NCI-H2081 treated with DMSO at 0.1 percent for 48 hours (cell line): ENCODE measurements at regions not wholly inside any gene's neighbourhood (a gene's known extent, or its start where the extent isn't known, plus 50 kb on each side); places are given as distances from the start of the nearest gene placed in this dataset.

Source experiments
- DNase-seq: peaks from one replicate; lab custom pipeline; 2025; lab: John Stamatoyannopoulos, UW

GRCh38 chr3:168512802-168513201 is 417.1 kb upstream of the GOLIM4 start:
- no peak for DNase-seq

- DNase-seq, result no peak
Measured at GRCh38 chr3:168511428-168512014, 415.8 kb upstream of the GOLIM4 start.

DNA sequence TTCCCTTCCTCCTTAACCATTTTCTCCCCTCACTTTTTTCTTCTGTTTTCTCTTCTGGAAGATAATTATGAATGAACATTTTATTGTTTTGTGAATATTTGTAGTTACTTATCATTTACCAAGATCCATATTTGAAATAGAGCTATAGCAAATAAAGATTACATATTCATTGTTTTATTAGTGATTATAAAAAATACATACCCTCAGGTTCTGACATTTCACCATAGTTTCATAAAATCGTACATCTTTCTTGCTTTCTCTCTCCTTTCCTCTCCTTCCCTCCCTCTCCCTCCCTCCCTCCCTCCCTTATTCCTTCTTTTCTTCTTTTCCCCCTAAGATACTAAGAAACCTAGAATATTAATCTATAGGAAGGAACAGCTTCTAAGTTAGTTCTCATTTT is 410.9 kb upstream of the GOLIM4 start:
- DNase-seq, result no peak

DNA sequence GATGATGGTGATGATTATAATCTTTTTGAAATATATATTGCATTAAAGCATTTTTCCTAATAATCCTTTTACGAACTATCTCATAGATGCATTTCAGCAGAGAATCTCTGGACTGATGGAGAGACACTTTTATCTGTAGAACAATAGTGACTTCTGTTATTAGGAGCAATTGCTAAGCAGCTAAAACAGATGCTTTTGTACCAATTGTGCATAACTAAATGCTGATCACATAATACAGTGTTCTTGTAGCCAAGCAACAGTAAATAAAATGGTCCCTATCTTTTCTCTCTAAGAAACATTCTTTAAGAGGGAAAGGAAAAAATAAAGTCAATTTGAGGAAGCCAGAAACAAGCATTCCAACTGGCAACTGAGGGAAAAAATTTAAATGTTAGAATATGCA is 405.8 kb upstream of the GOLIM4 start:
- DNase-seq, result no peak

GRCh38 chr3:168498194-168498593 is 402.5 kb upstream of the GOLIM4 start:
- DNase-seq, result no peak

GRCh38 chr3:168497741-168498140 is 402.0 kb upstream of the GOLIM4 start:
- DNase-seq, result peak; percentile 74

DNA sequence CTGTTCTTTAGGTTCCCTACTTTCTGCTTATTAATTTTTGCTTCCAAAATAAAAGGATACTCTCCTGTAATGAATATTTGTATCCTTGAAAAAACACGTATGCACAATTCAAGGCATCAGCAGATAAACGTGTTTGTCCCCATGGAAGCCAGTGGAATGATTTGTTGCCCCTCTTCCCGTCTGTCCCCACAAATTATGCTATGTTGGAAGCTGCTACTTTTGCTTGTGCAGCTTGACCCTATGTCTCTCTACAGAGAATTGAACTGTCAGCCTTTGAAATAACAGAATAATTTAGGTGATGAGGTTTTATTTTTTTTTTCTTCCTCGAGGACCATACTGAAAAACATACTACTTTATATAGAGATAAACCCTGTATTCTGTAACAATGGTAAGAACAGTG is 401.5 kb upstream of the GOLIM4 start:
- DNase-seq, result no peak

DNA sequence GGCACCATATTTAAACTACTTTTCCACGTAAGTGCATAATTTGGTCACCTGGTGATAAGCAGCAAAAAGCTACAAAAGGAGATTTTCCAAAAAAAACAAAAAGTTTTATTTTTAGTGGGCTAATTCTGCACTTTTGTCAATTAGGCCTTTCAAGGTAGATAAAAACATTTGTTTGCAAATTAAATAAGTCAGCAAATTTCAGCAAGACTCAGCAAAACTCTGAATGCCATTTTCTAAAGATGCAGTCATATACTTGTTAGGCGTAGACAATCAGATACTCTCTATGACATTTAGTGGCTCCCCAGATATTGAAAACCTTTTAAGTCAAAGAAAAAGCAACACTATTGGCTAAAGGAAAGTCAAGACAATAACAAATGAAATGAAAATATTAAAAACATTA is 400.2 kb upstream of the GOLIM4 start:
- DNase-seq, result no peak

- peak; percentile 61 for DNase-seq
Measured at GRCh38 chr3:168495270-168495669, 399.5 kb upstream of the GOLIM4 start.

DNA sequence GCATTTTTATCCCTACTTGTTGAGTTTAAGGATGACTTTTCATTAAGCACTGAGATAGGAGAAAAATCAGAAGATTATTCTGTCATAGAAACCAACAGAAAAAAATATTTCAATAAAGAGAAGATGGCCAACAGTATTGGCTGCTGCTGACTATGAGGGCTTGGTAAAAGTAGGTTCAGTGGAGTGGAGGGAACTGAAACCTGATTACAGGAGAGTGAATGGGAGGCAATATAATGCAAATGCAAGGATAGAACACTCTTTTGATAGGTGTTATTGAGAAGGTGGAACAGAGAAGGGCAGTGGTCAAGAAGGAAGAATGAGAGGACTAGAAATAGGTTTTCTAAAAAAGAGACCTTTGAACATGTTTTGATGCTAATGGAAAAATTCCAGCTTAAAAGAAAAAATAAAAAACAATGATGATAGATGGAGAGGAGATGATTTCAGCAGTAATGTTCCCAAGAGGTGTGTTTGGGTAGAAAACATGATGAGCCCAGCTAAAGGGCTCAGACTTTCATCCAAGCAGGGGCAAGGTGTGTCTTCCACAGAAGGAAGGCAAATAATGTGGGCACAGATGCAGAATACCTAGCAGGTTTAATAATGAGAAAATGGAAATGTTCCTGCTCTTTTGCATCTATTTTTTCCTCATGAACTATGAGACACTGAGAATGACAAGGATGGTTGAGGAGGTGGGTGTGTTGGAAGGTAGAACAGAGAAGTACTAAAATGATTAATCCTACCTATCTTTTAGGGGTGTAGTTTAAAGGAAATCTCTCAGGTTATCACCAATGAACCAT is 397.9 kb upstream of the GOLIM4 start:
- DNase-seq, result no peak

- no peak for DNase-seq
Measured at GRCh38 chr3:168490981-168491380, 395.3 kb upstream of the GOLIM4 start.

DNA sequence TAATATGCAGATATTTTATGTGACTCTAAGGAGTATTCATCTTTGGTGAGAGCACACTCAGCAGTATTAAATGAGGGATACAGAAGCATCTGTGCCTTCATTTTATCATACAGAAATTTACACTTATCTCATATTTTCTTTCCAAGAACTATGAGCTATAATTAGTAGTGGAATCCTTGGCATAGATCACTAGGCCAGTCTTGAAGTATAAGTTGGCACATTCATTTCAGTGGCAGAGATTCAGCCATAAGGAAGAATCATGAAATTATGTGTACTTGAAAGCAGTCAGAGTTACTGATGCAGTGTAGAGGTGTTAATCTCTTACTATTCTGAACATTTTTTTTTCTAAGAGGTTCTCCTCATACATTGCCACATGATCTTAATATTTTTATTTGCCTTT is 393.6 kb upstream of the GOLIM4 start:
- no peak for DNase-seq

DNA sequence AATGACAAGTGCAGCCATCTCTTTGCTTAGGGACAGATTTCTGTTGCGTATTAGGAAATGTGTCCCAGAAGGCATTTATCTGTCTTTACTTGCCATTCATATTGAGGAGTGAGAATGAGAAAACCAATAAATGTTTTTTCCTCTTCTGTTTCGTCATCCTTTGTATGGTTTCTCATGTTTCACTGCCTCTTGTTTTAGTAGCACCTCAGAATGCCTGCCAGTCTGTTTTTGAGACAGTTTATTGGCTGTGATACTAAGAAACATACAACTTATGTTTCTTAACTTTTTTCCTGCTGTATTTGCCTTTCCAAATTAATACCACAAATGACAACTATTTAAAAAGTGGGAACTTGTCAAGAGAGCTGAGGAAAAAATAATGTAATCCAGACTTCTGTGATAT is 390.2 kb upstream of the GOLIM4 start:
- no peak for DNase-seq

DNA sequence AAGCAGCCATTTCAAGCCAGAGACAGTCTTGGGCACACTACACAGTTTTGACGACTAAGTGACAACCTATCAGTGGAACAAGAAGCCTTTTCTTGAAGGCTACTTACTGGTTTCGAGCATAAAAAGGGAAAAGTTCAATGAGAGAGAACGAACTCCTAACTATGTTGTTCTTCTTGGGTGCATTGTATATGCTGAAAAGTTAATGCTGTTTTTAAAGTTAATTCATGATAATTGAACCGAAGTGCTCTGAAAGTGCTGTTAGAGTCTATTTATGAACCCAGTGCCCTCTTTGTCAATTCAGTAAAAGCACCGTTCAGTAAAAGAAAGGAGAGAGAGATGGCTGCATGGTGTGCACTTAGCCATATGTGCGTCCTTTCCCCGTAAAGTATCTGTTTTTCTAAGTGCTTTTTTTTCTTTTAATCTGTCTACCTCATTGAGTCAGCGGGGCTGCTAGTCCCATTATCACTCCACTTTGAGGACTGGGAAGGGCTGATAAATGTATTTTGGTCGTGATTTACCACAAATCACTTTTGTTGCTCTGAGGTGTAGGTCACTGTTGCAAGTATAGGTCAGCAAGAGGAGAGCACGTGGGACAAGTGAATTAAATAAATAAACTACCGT is 380.7 kb upstream of the GOLIM4 start:
- DNase-seq, result no peak

DNA sequence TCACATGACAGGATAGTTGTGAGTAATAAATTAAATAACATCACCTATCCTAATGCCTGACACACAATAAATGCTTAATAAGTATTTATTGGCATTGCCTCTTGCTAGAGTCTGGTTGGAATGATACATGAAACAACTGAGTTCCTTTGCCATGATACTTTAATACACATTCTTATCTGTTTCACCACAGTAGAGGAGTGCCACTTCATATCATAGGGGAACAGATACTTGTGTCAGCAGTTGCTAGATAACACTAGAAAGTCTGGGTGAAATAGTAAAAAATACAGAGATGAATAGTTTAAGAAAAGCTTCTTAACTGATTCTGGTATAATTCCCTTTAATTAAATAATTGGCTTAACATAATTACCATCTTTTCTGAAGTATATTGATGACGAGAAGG is 380.0 kb upstream of the GOLIM4 start:
- no peak for DNase-seq

DNA sequence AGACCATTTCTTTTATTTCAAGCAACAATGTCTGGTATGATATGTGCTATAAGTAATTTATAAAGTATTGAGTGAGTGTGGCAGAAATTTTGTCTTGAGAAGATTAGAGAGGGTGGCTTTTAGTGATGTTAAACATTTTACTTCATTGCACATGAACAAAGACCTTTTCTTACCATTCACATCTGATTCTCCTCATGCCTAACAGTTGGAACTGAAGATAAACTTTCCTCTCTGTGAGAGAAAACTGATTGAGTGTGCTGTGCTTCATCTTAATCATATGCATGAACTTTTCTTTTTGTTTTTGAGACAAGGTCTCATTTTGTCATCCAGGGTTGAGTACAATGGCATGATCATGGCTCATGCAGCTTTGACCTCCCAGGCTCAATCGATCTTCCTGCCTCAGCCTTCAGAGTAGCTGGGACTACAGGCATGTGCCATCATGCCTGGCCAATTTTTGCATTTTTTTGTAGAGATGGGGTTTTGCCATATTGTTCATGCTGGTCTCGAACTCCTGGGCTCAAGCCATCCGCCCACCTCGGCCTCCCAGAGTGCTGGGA is 377.7 kb upstream of the GOLIM4 start:
- DNase-seq, result no peak

GRCh38 chr3:168472783-168473182 is 377.1 kb upstream of the GOLIM4 start:
- no peak for DNase-seq

- no peak for DNase-seq
Measured at GRCh38 chr3:168470380-168470779, 374.7 kb upstream of the GOLIM4 start.

DNA sequence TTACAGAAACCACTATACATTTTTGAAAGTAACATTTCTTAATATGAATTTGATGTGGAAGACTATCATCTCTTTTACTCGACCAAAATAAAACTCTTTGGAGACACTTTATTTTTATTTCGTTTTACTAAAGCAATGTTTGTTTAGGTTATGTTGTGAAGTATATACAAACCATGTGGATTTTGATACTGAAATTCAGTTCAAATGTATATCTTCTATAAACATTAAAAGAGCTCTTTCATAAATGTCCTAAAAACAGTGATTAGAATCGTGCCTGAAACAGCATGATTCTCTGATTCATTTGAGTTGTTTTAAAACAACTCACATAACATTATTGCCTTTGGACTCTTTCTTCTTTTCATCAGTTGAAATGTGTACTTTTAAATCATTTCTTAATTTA is 373.7 kb upstream of the GOLIM4 start:
- DNase-seq, result no peak

GRCh38 chr3:168467115-168467714 is 371.5 kb upstream of the GOLIM4 start:
- DNase-seq, result peak; percentile 40

GRCh38 chr3:168461793-168462192 is 366.1 kb upstream of the GOLIM4 start:
- no peak for DNase-seq

DNA sequence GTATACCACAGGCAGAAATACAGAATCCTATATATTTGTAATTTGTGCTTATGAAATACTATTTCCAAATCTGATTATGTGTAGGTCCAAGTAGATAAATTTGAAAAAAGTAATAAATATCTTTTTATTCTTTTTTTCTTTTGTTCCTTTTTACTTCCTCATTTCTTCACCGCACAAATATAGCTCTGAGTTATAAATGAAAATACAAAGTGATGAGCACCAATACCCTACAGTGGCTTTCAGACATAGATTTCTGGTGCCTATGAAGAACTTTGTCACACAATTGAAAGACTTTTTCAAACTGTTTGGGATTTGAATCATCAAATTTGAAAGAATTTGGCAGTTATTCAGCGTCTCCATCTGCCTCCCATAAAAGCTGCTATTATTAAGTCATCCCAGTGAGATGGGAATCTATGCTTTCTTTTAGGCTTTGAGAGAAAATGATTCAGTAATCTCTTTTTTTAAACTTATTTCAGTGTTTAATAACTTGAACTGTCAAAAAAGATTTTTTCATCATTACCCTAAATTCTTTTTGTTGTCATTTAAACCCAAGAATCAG is 363.6 kb upstream of the GOLIM4 start:
- DNase-seq, result no peak
